Dedifferentiated amniotic fluid mesenchymal stem cell (primary cell): ENCODE measurements at regions not wholly inside any gene's neighbourhood (a gene's known extent, or its start where the extent isn't known, plus 50 kb on each side); places are given as distances from the start of the nearest gene placed in this dataset.

Experiments
- DNase-seq: peaks from one replicate; pipeline ENCODE4 v3.0.0-alpha.2; 2016; ENCODE audit errors: extremely low spot score

DNA sequence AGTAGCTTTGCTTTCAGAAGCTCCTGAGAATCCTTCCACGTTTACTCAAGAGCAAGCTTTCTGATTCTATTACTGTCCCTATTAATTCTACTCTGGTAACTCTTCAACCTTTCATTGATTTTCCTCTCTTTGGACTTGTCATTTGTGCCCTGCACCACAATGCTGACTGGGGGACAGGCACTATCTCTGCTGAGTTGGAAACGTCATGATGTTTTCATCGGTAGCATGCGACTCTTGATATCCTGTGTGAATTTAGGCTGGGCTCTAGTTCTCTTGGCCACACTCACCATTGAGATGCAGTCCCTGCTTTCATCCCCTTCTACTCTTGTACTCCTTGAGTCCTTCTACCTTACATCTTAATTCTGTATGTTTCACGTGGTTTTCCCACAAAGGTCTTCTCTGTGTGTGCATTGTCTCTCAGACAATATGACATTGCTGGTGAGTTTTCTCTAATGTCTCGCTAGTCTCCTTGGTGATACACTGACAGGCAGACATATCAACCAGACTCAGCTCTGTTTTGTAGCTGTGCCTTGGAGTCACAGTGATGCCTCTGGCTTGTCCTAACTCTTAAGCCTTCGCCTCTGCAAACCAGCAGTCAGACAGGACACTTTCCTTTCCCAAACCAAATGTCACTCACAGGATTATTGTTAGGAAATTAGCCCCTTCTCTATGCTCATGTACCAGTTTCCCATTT is 223.6 kb upstream of the ADGRL2 start:
- DNase-seq = no peak

DNA sequence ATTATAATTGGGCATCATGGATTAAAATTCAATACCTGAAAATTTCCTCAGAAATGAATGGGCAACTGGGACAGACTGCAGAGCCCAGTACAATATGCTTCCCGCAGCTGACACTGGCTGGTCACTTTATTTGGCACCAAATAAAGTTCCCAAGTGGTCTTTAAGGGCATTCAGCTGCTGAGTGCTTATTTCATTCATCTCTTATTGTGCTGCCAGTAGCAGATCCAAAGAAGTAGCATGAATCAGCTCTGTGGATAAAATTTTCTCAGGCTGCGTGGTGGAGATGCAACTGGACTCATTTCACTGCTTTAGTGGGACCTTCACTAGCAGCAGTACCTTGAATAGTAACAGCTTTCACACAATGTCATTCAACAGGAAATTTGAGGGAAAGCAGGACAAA is 226.3 kb upstream of the ADGRL2 start:
- DNase-seq = no peak

DNA sequence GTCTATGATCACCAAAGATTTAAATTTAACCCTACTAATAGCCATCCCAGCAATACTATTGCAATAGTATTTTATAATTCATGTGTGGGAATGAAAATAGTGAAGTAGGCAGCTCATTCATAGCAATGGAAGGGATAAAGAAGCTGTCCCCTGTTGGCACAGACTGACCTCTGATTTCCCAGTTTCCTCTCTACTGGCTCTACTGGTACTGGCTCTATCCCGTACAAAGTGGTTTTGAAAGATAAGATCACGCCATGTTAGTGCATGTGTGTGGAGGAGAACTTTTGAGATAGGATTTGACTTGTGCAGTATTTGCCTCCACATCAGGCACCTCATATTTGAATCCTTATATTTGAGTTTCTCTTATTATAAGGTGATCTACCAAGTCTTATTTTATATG is 227.3 kb upstream of the ADGRL2 start:
- no peak for DNase-seq

- DNase-seq = no peak
Observed at GRCh38 chr1:81571946-81572345, 228.8 kb upstream of the ADGRL2 start.

DNA sequence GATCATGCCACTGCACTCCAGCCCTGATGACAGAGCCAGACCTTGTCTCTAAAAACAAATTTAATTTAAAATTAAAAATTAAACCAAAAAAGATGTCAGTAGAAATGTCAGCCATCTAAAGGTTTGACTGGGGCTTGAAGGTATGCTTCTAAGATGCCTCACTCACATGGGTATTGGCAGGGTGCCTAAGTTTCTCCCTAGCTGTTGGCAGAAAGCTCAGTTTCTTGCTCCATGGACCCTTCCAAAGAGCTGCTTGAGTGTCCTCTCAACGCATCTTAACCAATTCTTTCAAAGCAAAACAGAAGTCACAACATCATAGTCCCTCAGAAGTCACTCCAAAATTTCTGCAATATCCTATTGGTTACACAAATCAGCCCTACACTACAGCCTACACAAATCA is 231.0 kb upstream of the ADGRL2 start:
- no peak for DNase-seq

- DNase-seq = no peak
Observed at GRCh38 chr1:81563632-81564031, 237.1 kb upstream of the ADGRL2 start.

DNA sequence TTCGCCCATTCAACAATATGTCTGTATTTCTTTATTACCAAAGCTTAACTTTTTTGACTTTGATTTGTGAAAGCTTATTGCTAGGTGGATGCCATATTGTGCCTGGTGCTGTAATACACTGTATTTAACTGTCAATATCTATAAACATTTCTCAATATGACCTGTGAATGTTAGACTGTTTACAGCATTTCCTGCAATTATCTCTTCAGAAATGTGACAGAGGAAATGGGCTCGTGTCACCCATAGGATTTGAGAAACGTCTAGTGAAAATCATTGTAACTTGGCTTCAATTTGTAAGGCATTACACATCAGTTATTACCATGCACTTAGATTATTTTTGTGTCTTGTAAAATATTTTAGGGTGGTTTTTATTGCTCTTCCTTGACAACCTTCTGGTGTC is 237.8 kb upstream of the ADGRL2 start:
- DNase-seq = no peak

DNA sequence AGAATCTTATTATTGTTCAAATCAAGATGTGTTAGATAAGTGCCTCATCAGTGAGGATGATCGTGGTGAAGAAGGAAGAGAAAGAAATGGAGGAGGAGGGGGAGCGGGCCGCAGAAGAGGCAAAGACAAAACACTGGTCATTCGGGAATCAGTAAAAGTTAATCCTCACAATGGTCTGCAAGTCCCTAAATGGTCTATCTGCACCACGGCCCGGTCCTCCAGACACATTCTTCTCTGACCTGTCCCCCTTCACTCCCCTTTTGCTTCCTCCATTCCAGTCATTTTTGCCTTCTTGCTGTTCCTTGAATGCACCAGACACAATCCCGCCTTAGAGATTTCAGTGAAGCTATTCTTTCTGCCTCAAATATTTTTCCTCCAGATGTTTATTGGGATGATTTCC is 240.1 kb upstream of the ADGRL2 start:
- DNase-seq = no peak

GRCh38 chr1:81559662-81560350 is 240.9 kb upstream of the ADGRL2 start:
- no peak for DNase-seq

GRCh38 chr1:81558291-81559076 is 242.2 kb upstream of the ADGRL2 start:
- DNase-seq = no peak

DNA sequence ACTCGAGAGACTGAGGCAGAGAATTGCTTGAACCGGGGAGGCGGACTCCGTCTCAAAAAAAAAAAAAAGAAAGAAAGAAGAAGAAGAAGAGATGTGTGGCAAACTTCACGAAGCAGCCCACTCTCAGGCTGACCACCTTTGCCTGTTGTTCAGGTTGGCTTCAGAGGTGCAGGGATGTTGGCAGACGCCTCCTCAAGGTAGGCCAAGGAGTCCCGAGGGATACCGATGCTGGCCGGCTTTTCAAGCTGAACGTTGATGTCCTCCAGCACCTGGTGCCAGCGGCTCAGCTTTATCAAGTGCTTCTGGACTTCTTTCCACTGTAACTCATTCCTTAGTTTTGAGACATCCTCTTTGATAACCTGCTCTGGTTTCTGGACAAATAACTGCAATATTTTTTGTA is 243.8 kb upstream of the ADGRL2 start:
- no peak for DNase-seq

DNA sequence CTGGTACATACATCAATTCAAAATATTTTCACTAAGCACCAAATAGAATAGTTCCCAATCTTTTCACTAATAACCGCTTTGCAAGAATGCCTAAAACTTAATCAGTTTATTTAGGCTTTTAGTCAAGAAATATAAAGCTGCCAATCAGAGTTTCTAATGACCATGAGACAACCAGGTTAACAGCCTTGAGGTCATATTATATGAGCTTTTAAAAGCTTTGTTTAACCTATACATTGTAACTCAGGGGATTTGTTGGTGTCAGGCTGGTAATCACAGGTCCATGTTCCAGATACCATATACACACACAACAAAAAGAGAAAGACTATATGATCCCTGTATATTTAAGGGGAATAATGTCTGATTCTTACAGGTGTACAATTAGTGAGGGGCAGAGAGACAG is 246.2 kb upstream of the ADGRL2 start:
- DNase-seq = no peak

DNA sequence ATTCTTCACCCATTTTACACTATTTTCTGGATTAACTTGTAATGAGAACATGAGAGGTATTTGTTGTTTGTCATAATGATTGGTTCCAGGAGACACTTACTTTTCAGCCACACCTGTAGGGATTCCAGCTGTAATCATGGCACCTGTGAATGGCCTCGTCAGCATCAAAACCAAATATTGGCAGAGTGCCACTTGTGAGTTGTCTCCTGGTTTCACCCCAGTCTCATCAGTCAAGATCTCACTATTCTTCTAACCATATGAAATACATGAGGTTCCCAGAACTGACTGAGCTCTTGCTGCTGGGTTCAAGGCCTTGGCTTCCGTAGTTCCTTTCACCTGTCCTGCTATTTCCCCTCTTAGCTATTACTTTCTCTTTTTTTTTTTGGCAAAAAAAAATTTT is 246.6 kb upstream of the ADGRL2 start:
- no peak for DNase-seq

DNA sequence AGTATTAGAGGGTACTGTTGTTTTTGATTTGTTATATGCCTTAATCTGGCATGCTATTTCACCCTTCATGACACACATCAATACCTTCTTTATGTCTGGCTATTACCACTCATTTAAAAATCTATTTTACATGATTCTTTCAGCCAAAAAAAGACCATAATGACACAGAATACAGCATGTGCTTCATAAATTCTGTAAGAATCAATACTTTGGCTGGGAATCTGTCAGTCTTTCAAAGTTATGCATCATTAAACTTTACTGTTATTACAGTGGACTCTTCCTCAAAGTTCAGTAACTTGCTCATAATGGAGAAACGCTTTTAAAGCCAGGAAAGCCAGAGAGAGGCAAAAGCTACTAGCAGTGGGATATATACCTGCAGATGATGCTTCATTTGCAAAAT is 247.2 kb upstream of the ADGRL2 start:
- no peak for DNase-seq

GRCh38 chr1:81551946-81552345 is 248.8 kb upstream of the ADGRL2 start:
- DNase-seq = no peak

DNA sequence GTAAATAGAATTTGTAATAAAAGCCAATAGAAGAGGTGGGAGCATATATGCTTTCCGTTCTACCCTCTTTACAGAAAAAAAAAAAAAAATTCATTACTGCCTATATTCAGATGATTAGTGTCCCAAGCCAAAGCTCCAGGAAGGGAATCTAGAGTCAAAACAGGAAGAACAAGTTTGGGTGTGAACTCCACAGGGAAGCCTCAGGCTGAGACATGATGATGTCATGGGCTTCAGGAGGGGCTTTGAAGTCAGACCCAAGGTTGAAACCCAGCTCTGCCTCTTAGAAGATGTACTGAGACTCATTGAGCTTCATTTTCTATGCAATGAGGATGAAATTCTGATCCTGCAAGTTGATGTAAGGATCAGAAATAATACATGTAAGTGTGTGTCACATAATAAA is 250.0 kb upstream of the ADGRL2 start:
- no peak for DNase-seq

DNA sequence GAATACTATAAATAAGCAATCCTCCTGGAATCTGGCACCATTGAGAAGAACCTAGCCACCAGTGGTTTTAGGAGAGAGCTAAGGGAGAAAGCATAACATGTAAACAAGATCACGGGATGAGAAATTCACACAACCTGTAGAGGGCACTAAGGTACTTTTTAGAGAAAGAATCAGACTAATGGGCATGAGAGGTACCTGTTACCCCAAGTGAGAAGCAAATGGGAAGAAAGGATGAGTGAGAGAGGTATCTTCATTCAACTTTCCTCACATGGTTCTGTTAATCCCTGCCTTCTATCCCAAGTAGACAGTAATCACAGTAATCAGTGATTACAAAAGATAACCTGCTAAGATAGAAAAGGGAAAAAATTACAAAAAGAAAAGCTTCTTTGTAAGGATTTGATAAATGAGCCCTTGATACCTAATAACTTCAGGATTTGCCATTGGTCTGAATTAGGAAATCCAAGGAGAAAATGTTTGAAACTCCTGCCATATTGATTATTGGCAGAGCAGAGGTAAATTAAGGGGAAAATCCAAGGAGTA is 251.1 kb upstream of the ADGRL2 start:
- no peak for DNase-seq

DNA sequence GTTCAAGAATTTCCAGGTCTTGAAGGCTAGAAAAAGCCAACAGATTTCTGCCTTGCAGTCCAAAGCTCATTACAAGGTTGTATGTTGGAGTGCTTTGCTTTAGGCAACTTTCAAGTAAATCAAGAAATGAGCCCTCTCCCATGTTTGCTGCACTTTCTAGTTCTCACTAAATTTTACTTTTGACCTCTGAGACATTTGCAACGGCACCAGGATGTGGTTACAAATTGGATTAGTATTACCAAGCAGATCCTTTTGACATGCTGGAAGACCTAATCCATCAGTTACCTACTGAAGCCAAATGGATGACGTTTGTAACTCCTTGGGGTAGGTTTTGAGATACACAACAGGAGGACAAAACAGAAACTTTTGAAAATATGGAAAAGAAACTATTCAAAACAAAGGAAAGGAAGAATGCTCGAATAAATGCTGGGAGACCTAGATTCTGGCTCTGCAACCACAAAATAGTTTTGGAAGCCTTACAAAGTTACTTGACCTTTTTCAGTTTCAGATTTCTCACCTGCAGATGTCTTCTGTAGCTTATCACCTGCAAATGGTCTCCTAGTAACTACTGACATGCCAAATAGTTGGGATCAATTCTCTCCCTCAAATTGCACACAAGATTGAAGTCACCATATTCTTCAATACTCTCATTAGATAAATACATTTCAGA is 251.7 kb upstream of the ADGRL2 start:
- DNase-seq = no peak

DNA sequence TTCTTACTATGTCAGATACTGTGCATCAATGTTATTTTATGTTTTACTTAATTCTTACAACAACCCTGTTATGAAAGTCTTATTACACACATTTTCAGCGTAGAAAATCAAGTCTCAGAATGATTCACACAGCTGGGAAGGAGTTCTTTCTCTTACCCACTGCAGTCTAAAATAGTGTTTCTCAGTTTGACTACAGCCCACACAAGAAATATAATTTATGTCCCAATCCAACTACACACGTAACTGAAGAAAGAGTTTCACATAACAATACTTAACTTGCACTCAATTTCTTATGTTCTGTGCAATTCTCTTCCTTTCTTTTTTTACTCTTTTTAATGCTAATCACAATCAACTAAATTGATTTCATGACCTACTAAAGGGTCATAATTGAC is 252.8 kb upstream of the ADGRL2 start:
- DNase-seq = no peak

DNA sequence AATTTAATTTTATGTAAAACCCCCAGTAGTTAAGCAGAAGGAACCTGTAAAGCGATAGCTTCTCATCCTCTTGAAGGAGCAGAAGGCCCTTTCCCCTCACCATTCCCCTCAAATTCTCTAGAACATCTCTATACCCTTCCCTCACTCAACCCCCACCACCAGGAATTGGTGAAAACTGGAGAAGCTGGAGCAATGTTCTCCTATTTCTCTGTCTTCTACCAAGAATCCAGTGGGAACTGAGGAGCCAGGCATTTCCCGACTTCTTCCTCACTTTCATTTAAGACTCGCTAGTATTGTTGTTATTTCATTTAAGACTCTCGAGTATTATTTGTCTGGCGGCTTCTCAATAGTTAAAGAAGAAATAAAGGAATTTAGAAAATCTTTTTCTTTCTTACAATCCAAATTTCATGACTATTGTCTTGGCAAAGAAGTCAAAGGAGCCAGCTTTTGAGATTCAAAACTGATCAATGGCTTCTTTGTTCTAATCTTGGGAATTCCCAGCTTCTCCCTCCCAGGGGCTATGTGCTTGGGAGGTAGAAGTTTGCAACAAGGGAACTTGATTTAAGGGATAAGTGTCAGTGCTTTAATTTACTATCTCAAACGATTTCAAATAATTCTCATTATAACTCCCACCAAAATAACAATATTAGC is 253.3 kb upstream of the ADGRL2 start:
- no peak for DNase-seq

DNA sequence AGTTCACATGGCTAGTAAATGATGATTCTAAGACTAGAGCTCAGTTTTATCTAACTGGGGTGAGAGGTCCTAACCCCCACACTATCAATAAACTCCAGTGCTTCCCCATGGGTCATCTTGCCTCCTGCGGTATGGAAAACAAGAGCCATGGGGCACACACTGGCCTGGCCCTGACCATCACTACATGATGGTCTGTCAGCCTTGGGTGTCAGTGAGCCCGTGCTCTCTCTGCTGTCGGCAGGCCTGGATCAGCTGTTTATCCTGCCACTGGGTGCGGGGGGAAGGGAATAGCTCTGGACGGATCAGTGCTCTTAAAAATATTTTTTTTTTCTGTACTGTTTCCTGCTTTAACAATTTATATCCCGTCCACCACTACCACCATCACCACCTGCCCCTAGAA is 255.0 kb upstream of the ADGRL2 start:
- DNase-seq = no peak

DNA sequence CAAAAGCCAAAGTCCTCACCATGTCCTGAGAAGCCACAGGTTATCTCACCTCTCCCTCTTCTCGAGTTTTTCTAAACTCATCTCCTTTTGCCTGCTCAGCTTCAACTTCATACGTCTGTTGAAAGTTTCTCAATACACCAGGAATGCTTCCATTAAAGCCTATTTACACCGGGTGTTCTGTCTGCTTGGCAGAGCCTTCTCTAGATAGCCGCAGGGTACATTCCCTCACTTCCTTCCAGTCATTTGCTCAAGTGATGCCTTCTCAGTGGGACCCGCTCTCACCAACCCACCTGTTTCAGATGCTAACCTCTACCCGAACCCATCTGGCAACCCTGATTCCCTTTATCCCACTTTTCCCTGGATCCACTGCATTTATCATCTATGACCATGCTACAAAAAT is 257.0 kb upstream of the ADGRL2 start:
- DNase-seq = no peak
